Mucosa of rectum (tissue), 2 donors: ENCODE measurements at regions not wholly inside any gene's neighbourhood (a gene's known extent, or its start where the extent isn't known, plus 50 kb on each side); places are given as distances from the start of the nearest gene placed in this dataset.

ENCODE experiments used
- H3K27ac ChIP-seq, 2 donors: one replicate each; pipeline ENCODE4 v1.7.0; 2013; ENCODE audit warnings: inconsistent platforms in 2 of 2, low read depth in 2 of 2, low read length in 2 of 2
- H3K27me3 ChIP-seq, 2 donors: one replicate each; pipeline ENCODE4 v1.7.0; 2013; ENCODE audit warnings: low read length in 2 of 2; ENCODE audit not compliant: control insufficient read depth in 2 of 2, insufficient read depth in 2 of 2
- H3K36me3 ChIP-seq, 2 donors: one replicate each; pipeline ENCODE4 v1.7.0; 2013; ENCODE audit warnings: low read length in 2 of 2; ENCODE audit not compliant: control insufficient read depth in 2 of 2, insufficient read depth in 2 of 2
- H3K4me1 ChIP-seq, 2 donors: one replicate each; pipeline ENCODE4 v1.7.0; 2013; ENCODE audit warnings: low read length in 2 of 2, mild to moderate bottlenecking in 1 of 2; ENCODE audit not compliant: control insufficient read depth in 2 of 2, insufficient read depth in 2 of 2
- H3K4me3 ChIP-seq, 2 donors: one replicate each; pipeline ENCODE4 v1.7.0; 2013; ENCODE audit warnings: low read length in 2 of 2
- H3K9ac ChIP-seq, 2 donors: one replicate each; pipeline ENCODE4 v1.7.0; 2013; ENCODE audit warnings: low read length in 2 of 2, low read depth in 1 of 2, mild to moderate bottlenecking in 1 of 2
- H3K9me3 ChIP-seq, 2 donors: one replicate each; pipeline ENCODE4 v1.7.0; 2013; ENCODE audit warnings: low read length in 2 of 2; ENCODE audit not compliant: control insufficient read depth in 2 of 2
- donor health status: healthy.
- donor health status: Normal muscosa, but diverticular disease.

- H3K4me3 ChIP-seq = peak overlapping the region; percentile 6 to 57
These were observed 318.3 kb downstream of the PHKB start for GRCh38 chr16:47779201-47780016.

GRCh38 chr16:47778106-47778801 is 317.1 kb downstream of the PHKB start:
- Histone ChIP-seq H3K4me1 (peaks cover 0 to 2% of the 10 kb centered on the region in 2 donors), H3K9me3 (no peaks in the 10 kb centered on the region), H3K27ac (no peak overlapping the region), H3K36me3 (no peaks in the 10 kb centered on the region), H3K27me3 (no peaks in the 10 kb centered on the region), H3K9ac (no peak overlapping the region), H3K4me3 (no peak overlapping the region)

More at GRCh38 chr16:47779201-47780016, 318.3 kb downstream of the PHKB start:
- H3K4me1 ChIP-seq = peaks cover 0 to 2% of the 10 kb centered on the region in 2 donors
- H3K36me3 ChIP-seq = no peaks in the 10 kb centered on the region
- H3K9me3 ChIP-seq = no peaks in the 10 kb centered on the region
- H3K27ac ChIP-seq = no peak overlapping the region
- H3K9ac ChIP-seq = no peak overlapping the region
- H3K27me3 ChIP-seq = no peaks in the 10 kb centered on the region

- H3K36me3 ChIP-seq = no peaks in the 10 kb centered on the region
- no peaks in the 10 kb centered on the region for H3K27me3 ChIP-seq
- H3K9ac ChIP-seq = no peak overlapping the region
- H3K27ac ChIP-seq = no peak overlapping the region
- no peaks in the 10 kb centered on the region for H3K9me3 ChIP-seq
- peaks cover 0 to 2% of the 10 kb centered on the region in 2 donors for H3K4me1 ChIP-seq
- H3K4me3 ChIP-seq = no peak overlapping the region
These were observed 316.1 kb downstream of the PHKB start for GRCh38 chr16:47777220-47777619.

GRCh38 chr16:47774661-47775060 is 313.5 kb downstream of the PHKB start:
- H3K27ac ChIP-seq = no peak overlapping the region
- H3K9me3 ChIP-seq = no peaks in the 10 kb centered on the region
- peaks cover 0 to 2% of the 10 kb centered on the region in 2 donors for H3K4me1 ChIP-seq
- no peaks in the 10 kb centered on the region for H3K27me3 ChIP-seq
- H3K4me3 ChIP-seq = no peak overlapping the region
- no peaks in the 10 kb centered on the region for H3K36me3 ChIP-seq
- H3K9ac ChIP-seq = no peak overlapping the region

GRCh38 chr16:47753659-47754058 is 292.5 kb downstream of the PHKB start:
- H3K36me3 ChIP-seq = no peaks in the 10 kb centered on the region
- no peaks in the 10 kb centered on the region for H3K9me3 ChIP-seq
- no peaks in the 10 kb centered on the region for H3K4me1 ChIP-seq

More at GRCh38 chr16:47753659-47754058, 292.5 kb downstream of the PHKB start:
- Histone ChIP-seq H3K27me3 (no peaks in the 10 kb centered on the region), H3K9ac (no peak overlapping the region), H3K4me3 (no peak overlapping the region), H3K27ac (no peak overlapping the region)
